Hematopoietic multipotent progenitor cell treated with erythropoietin and hydrocortisone succinate and interleukin-3 and kit ligand, for 4 days (in vitro differentiated cells): ENCODE measurements at regions not wholly inside any gene's neighbourhood (a gene's known extent, or its start where the extent isn't known, plus 50 kb on each side); places are given as distances from the start of the nearest gene placed in this dataset.
"Not testable (repeated sequence)": the region's sequence is repeated elsewhere in the genome, so short reads cannot be mapped to it uniquely, and the experiment has no call there.

Experiments
- DNase-seq: peaks from one replicate; pipeline ENCODE4 v3.0.0-alpha.2; 2015

DNA sequence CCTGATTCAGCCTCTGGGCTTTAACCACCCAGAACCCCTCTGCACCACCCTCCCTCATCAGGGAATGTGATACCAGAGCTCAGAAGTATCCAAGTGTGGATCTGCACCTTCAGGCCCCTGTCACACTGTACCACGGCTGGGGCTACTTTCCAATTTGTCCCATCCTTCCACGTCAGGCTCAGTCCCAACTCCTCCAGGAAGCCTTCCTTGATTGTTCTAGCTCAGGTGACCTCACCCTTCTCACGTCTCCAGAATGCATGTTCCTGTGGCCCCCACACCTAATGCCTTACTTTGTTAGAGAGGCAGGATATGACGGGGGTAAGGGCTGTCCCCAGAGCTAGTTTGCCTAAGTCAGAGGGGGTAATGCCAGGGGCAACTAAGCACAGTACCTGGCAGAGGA, 134.3 kb downstream of the TFCP2L1 start:
- no peak for DNase-seq

DNA sequence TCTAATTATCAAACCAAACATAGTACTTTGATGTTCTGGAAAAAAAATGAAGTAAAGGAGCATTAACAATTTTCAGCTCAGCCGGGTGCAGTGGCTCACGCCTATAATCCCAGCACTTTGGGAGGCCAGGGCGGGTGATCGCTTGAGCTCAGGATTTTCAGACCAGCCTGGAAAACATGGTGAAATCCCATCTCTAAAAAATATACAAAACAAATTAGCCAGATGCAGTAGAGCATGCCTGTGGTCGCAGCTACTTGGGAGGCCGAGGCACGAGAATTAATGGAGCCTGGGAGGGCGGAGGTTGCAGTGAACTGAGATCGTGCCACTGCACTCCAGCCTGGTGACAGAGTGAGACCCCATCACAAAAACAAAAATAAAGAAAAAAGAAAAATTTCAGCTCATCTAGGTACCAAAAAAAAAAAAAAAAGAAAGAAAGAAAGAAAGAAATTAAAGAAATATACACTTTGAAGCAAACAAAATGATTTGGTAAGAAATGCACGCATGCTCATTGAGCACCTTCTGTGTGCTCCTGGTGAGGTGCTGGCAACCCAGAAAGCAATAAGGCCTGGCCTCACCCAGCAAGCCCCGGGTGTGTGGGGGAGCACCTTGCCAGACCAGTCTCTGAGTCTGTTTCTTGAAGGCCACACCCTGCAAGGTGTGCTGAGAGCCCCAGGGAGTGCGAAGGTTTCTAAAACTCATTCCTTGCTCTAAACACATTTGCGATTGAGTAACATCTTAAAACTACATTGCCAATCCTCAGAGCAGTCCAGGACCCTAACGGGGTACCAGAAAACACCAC, 133.5 kb downstream of the TFCP2L1 start:
- no peak for DNase-seq

DNA sequence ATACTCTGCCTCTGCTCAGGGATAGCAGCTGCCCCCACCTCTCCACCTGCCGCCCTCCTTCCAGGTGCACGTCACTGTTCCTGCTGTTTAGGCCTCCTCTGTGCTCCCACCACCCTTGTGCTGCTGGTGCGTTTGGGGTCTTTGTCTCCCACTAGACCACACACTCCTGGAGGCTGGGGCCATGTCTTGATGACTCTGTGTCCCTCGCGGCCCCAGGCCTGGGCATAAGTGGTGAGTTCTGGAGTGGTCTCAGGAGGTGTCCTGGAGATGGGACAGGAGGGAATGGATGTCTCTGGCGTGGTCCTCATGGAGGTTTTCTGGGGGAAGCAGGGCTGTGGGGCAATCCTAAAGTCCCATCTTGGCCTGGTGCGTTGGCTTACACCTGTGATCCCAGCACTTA, 132.1 kb downstream of the TFCP2L1 start:
- no peak for DNase-seq

DNA sequence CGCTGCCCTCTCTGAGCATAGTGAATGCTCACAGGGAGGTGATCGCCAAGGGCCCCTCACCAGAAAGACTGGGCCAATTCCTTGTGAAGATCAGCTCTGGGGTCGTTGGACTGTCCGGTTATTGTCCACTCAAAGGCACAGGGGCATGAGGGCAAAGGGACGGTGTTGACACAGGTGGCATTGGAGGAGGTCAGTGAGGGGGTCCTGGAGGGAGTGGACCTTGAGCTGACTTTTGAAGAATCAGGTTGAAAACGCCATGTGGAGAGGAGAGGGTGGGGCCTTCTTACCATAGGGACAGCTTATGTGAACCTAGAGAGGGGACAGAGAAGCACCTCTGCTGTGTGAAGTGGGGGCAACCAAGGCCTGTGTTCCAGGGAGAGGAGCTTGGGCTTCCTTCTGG, 131.5 kb downstream of the TFCP2L1 start:
- DNase-seq, result no peak

DNA sequence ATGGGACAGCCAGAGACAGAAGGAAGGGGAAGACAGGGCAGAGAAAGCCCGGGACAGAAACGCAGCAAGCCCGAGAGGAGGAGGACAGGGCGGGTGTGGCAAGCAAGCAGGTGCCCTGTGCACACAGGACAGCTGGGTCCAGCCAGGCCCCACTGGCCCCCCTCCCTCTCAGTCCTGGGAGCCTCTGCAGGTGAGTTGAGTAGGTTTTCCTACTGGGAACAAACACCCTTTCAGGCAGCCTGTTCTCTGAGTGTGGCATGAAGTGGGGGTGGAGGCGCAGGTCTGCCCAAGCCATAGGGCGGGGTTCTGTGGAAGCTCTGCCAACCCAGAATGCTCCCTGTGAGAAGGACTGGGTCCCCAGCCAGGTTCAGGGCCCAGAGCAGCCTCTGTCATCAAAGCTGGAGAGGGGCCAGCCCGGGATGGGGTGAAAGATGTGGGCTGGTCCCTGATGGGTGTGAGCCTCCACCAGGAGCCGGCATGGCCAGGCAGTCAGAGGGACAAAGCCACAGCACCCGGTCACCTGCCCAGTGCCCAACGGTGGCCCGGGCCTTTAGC, 129.4 kb downstream of the TFCP2L1 start:
- DNase-seq, result no peak

DNA sequence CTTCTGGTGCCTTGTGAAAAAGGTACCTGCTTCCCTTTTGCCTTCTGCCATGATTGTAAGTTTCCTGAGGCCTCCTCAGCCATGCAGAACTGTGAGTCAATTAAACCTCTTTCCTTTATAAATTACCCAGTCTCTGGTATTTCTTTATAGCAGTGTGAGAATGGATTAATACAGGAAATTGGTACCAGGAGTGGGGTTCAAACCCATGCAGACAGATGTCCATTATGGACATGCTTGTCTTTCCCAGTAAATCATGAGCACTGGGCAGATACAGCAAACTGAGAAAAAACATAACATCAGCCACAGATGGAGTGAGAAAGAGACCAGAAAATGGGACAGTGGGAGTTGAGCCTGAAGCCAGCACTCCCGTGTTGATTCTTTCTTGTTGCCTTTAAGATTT, 127.5 kb downstream of the TFCP2L1 start:
- not testable (repeated sequence) for DNase-seq

DNA sequence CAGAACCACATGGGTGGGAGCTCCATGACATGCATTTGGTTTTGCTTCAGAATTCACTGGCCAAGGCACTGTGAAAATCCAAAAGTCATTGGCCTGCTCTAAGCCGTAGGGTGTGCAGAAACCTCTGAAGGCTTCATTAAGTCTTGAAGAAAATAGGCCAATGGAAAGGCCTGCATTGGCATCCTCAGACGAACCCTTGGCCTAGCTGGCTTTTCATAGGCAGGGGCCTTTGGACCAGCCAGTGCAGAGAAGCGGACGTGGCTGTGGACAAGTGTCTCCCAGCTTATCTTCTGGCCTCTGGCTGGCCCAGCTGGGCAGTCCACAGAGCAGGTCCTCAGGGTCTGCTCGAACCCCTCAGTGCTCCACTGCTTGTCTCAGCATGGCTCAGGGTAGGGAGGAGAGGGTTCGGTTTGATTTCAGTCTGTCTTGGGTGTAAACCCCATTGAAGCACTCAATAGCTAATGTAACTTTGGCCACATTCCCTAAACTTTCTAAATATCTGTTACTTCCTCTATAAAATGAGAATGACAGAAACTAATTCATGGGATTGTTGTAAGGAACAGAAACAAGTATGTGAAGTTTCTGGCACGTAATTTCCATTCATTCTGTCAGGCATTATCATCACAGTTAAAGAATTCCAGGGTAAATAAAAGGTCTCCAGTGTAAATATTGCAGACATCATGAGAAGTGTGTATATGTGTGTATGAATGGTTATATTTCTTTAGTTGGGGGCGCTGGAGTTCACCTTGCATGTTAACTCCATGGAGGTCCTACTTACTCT, 125.5 kb downstream of the TFCP2L1 start:
- DNase-seq, result no peak

DNA sequence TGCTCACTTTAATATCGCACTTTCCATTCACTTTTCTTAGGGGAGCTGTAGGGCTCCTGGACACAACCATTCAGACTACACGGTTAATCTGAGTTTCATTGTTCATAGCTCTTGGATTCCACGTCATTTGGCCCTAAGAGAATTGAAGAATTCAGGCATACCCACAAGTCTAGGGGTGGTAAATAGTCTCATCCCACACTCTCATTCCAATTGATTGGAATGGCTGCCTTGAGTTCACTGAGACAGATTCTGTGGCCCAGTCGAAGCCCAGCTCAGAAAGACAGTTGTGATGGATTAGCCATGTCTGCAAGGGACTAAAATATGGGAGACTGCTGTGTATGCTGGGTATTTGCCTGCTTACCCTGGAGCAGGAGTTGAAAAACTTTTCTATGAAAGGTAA, 124.6 kb downstream of the TFCP2L1 start:
- no peak for DNase-seq

DNA sequence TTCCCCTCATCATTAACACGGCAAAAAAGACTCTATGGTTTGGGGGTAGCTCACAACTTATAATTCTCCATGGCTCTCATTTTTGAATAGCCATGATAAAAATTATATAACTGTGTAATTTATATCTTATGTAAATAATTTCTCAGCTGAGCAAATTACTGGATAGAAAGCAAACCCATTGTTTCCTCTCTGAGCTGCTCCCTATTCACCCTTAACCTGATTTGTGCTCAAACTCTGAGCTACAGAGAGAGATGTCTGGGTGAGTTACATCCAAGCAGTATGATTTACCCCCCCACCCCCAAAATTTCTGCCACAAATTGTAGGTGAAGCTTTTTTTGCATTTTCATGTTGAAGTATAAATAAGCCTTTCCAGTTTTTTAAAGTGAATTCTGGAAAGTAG, 123.7 kb downstream of the TFCP2L1 start:
- DNase-seq, result no peak

DNA sequence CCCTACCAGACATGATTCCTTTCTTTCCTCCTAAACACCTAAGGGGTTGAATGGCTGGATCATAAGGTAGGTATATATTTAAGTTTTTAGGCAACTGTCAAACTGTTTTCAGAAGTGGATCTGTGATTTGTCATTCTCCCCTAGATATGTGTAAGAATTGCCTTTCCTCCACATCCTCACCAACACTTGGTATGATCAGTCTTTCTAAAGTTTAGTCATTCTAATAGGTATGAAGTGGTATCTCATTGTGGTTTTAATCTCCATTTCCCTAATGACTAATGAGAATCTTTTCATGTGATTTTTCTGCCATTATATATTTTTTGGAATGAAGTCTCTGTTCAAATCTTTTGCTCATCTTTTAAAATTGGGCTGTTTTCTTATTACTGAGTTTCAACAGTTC, 122.1 kb downstream of the TFCP2L1 start:
- no peak for DNase-seq

DNA sequence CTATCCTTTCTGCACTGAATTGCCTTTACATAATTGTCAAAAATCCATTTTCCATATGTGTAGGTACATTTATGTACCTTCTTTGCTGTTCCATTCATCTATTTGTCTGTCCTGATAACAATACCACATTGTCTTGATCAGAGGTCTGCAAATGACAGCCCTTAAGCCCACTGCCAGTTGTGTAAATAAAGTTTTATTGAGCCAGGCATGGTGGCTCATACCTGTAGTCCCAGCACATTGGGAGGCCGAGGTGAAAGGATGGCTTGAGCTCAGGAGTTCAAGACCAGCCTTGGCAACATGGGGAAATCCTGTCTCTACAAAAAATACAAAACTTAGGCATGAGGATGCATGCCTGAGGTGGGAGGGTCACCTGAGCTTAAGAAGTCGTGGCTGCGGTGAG, 121.0 kb downstream of the TFCP2L1 start:
- DNase-seq, result no peak

DNA sequence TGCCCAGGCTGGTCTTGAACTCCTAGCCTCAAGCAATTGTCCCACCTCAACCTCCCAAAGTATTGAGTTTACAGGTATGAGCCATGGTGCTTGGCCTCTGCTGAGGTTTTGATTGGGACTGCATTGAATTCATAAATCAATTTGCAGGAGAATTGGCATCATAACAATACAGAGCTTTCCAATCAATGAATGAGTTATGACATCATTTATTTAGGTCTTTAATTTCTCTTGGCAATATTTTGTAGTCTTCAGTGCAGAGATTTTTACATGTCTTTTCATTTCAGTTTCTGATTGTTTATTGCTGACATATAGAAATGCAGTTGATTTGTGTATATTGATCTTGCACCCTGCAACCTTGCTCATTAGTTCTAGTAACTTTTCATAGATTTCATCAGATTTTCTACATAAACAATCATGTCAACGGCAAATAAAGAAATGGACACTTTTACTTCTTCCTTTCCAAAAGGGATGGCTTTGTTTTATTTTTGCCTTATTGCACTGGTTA, 119.9 kb downstream of the TFCP2L1 start:
- no peak for DNase-seq
